ENCODE measurements at regions not wholly inside any gene's neighbourhood (a gene's known extent, or its start where the extent isn't known, plus 50 kb on each side); places are given as distances from the start of the nearest gene placed in this dataset.

DNA sequence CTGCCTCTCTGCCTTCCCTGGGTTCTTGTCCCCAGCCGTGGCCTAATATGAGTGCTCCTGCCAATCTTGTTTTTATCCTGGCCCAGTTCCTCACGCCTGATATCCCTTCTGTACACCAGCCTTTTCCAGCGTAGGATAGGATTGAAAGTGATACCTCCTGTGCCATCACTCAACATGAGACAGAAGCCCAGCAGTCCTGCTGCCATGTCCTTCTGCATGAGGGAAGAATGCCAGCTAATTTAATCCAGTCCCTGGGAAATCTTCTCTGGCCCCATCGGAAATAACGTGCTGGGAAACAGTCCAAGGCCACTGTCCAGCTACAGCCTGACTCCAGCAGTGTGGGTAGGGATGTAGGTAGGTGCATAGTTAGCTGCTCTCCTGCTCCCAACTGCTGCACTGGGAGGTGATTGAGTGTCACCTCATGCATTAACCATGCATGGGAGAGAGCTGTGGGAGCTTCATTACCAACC, 92.0 kb upstream of the TPM1 start:
- DNase-seq (ENCODE audit: low read depth in 4 of 4, low spot score in 1 of 4) = no peak

- no peak for DNase-seq (ENCODE audit: low read depth in 4 of 4, low spot score in 1 of 4)
These were observed 91.1 kb upstream of the TPM1 start for GRCh38 chr15:62951481-62951880.

DNA sequence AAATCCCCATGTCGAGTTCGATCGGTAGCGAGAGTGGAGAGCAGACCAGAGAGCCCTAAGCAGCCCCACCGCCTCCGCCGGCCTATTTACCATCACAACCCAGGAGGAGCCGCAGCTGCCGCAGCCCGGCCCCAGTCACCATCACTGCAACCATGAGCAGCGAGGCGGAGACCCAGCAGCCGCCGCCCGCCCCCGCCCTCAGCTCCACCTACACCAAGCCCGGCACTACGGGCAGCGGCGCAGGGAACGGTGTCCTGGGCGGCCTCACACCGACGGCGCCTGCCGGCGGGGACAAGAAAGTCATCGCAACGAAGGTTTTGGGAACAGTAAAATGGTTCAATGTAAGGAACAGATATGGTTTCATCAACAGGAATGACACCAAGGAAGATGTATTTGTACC, 89.5 kb upstream of the TPM1 start:
- no peak for DNase-seq (ENCODE audit: low read depth in 4 of 4, low spot score in 1 of 4)

DNA sequence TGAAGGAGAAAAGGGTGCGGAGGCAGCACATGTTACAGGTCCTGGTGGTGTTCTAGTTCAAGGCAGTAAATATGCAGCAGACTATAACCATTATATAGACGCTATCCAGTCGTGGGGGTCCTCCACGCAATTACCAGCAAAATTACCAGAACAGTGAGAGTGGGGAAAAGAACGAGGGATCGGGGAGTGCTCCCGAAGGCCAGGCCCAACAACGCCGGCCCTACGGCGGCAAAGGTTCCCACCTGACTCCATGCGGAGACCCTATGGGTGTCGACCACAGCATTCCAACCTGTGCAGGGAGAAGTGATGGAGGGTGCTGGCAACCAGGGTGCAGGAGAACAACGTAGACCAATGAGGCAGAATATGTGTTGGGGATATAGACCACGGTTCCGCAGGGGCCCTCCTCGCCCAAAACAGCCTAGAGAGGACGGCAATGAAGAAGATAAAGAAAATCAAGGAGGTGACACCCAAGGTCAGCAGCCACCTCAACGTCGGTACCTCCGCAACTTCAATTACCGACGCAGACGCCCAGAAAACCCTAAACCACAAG, 89.0 kb upstream of the TPM1 start:
- no peak for DNase-seq (ENCODE audit: low read depth in 4 of 4, low spot score in 1 of 4)

- no peak for DNase-seq (ENCODE audit: low read depth in 4 of 4, low spot score in 1 of 4)
These were observed 85.4 kb upstream of the TPM1 start for GRCh38 chr15:62957130-62957529.

DNA sequence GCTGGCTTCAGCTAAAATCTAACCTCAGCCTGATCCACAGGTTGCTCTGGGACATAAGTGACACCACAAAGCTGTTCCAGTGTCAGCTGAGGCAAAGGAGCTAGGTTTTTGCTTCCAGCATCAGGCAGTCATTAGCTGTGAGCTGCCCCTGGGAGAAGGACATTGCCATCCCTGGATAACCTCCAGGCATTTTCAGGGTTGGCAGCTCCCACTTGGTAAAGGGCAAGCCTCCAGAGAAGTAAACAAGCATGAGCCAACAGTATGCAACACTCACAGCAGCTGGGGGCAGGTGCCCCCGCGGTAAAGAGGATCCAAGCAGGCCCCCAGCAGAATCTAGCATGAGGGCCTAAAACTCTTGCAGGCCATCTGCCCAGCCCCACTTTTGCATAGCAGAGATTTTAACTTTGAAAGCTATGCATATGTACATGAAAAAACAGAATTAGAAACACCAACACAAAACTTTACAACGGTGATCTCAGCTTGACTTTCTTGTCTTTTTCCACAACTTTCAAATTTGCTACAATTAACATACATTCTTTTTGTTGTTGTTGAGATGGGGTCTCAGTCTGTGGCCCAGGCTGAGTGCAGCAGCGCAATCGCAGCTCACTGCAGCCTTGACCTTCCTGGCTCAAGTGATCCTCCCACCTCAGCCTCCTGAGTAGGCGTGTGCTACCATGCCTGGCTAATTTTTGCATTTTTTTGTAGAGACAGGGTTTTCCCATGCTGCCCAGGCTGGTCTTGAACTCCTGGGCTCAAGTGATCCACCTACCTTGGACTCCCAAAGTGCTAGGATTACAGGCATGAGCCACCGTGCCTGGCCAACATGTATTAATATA, 83.8 kb upstream of the TPM1 start:
- DNase-seq (ENCODE audit: low read depth in 4 of 4, low spot score in 1 of 4) = no peak

DNA sequence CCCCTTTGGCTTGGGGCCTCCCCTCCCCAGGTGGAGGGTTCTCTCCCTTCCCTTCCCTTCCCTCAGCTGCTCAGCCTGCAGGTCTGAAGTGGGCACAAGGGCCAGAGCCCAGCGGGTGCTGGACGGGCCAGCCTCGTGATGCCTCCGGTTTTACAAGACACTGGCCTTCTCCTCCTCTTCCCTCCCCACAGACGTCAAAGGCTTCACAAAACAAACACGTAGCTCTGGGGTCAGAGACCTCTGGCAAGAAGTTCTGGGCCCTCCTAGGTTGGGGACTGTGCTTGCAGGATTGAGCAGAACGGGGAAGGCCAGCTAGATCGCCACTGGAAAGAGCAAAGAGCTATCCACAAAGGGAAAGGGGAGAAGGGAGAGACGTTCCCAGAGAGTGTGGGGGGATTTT, 81.4 kb upstream of the TPM1 start:
- no peak for DNase-seq (ENCODE audit: low read depth in 4 of 4, low spot score in 1 of 4)

DNA sequence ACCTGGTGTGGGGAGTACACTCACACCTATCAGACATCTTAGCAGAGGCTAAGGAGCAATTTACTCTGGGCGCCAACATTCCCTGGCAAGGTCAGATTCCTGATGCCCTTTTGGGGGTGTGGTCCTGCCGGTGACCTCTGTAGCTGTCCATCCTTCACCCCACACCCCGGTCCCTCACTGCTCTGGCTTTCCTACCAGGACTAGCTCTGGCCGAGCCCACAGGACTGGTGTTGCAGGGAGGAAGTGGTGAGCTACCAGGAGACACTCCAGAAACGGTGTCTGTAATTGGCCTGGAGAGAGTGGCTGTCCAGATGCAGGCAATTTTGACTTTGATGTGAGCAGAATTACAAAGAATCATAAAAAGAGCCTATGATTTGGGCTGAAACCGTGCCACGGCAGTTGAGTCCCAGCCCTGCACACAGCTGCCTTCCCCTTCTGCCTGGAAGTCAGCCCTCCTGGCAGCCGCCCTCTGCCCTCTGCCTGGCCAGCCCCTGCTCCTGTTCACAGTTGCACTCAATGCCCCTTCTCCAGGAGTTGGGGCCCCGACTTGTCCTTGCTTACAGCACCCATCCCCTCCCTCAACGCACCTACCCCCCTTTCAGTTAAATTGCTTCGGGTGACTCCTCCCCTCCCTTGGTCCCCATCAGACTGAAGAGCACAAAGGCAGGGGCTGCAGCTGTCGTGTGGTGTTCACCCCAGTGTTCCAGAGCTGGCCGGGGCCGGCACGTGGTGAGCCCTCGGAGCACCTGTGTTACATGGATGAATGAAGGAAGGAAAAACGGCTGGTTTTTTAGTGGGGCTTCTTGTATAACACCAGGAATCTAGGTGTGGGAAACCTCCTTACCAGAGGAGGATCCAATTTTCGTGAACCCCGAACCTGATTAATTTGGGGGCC, 80.2 kb upstream of the TPM1 start:
- no peak for DNase-seq (ENCODE audit: low read depth in 4 of 4, low spot score in 1 of 4)

DNA sequence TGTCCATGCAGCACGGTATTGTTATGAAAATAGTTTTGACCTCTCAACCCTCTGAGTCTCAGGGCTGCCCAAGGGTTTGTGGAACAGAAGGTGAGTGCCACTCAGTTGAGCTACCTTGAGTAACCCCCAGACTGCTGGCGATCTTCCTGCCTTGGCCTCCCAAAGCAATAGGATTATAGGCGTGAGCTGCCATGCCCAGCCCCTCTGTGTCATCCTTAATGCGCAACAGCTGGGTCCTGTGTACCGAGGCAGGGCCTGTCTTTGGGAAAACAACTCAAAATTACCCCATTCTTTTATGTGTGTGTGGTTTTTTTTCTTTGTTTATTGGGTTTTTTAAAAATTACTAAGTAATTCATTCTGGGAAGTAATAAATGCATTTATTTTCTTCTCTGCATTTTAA, 78.3 kb upstream of the TPM1 start:
- no peak for DNase-seq (ENCODE audit: low read depth in 4 of 4, low spot score in 1 of 4)

- DNase-seq (ENCODE audit: low read depth in 4 of 4, low spot score in 1 of 4) = no peak
These were observed 76.1 kb upstream of the TPM1 start for GRCh38 chr15:62966294-62967078.

GRCh38 chr15:62968699-62969098, 73.8 kb upstream of the TPM1 start:
- DNase-seq (ENCODE audit: low read depth in 4 of 4, low spot score in 1 of 4) = no peak

DNA sequence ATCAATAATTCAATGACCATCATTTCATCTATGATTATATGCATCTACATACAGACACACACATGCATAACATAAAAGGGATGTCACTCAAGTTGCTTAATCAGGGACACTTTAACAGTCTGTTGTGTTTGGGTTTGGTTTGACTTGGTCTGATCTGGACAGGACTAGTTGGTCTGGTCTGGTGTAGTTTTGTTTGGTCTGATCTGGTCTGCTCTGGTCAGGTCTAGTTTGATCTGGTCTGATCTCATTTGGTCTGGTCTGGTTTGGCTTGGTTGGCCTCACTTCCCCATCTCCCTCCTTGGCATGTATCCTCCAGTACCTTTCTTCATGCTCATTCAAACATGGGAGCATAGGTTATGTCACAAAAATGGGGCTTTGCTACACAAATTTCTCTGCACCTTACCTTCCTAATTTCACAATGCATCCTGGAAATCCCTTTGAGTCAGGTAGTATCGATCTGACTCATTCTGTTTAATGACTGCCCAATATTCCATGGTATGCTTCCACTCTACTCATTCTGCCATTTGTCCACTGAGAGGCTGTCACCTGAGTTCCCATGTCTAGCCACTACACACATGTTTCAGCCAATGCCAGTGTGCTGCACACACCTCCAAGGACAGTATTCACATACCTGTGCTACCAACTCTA, 73.0 kb upstream of the TPM1 start:
- DNase-seq (ENCODE audit: low read depth in 4 of 4, low spot score in 1 of 4) = no peak

DNA sequence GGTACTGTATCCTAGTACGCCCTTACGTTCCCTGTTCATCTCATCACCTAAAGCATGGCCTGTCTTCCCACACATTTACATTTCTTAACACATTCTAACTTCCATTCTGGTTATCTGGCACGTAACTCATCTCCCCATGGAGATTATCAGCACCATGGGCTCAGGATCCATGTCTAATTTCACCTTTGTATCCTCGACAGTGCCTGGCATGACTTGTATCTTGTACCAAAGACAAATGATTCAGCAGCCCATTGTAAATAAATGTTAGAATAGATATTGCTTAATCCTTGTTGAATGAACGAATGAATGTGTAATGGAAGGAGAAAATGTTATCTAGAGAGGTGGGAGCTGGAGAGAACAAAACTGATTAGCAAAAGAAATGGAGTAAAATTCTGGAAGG, 69.7 kb upstream of the TPM1 start:
- no peak for DNase-seq (ENCODE audit: low read depth in 4 of 4, low spot score in 1 of 4)

DNA sequence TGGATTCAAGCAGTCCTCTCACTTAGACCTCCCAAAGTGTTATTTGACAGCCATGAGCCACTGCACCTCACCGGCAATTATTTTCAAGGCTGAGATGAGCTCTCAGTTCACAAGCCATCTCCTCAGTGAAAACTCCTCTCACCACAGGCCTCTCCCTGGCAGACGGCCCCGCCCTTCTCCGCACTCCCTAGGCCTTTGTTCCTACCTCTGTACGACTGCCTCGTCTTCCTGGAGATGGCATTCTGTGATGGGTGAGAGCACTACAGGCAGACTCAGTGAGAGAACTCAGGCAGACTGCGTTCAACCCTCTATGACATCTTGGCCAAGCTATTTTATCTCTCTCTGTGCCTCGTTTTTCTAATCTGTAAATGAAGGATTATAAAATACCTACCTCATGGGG, 67.0 kb upstream of the TPM1 start:
- no peak for DNase-seq (ENCODE audit: low read depth in 4 of 4, low spot score in 1 of 4)

- DNase-seq (ENCODE audit: low read depth in 4 of 4, low spot score in 1 of 4) = no peak
These were observed 66.2 kb upstream of the TPM1 start for GRCh38 chr15:62976301-62976881.

DNA sequence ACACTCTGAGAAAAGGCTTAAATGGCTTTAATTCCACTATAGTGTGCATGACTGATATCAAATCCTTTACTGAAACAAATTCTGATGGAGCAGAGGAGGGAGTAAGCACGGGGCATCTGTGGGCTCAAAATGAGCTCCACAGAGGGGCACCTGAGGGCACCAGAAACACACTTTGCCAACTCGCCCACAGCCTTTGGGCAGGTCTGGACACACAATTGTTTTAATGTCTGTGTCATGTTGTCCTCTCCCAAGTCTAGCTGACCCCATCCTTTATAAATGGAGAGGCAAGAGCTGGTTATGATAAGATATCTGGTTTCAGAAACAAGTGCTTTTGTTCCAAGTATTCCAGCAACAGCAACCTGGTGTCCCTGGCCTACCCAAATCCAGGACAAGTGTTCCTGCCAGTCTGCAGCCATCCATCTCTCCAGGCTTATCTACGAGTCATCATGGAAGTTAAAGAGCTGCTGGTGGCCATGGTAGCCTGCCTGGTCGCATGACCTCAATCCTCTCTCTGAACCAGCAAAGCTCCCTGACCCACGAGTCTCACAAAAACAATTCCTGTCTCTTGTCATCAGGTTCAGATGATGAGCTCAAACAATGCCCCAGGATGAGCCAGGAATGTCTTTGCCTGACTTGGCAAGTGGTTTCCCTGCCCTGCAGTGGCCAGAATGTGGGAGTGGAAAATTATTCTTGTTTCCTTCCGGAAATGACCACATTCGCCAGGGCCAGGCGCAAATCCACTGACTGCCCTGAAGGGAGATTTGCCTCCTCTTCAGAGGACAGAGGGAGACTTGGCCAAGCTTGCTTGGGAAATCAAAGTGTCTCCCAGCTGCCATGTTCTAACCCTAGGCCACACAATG, 64.4 kb upstream of the TPM1 start:
- DNase-seq (ENCODE audit: low read depth in 4 of 4, low spot score in 1 of 4) = no peak

GRCh38 chr15:62979252-62979651, 63.3 kb upstream of the TPM1 start:
- no peak for DNase-seq (ENCODE audit: low read depth in 4 of 4, low spot score in 1 of 4)

GRCh38 chr15:62981071-62981470, 61.5 kb upstream of the TPM1 start:
- no peak for DNase-seq (ENCODE audit: low read depth in 4 of 4, low spot score in 1 of 4)

DNA sequence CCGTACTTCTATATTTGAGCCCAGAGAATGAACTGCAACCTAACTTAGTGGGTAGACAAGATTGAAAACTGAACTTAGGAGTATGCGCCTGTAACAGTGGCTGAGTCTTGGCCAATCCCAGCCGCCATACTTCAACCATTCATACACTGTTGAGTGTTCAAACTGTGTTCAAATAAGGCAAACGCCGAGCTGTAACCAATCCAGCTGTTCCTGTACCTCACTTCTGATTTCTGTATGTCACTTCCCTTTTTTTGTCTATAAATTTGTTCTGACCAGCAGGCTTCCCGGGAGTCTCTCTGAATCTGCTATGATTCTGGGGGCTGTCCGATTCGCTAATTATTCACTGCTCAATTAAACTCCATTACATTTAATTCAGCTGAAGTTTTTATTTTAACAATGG, 58.6 kb upstream of the TPM1 start:
- DNase-seq (ENCODE audit: low read depth in 4 of 4, low spot score in 1 of 4) = no peak

All from stimulated activated CD4-positive, alpha-beta T cell treated with anti-CD3 and anti-CD28 coated beads, Interleukin-1b, Interleukin-23, amount 100 ng/mL, for 24 hours (primary cell).